Loucy (cell line): ENCODE measurements at regions not wholly inside any gene's neighbourhood (a gene's known extent, or its start where the extent isn't known, plus 50 kb on each side); places are given as distances from the start of the nearest gene placed in this dataset.

Source experiments
- H2AFZ ChIP-seq: fragments of 200-600 bp; sonication (generic); 2 replicates; pipeline ENCODE4 v1.6.0; 2016; ENCODE audit warnings: antibody characterized with exemption, mild to moderate bottlenecking, low read length, moderate library complexity
- H3F3A ChIP-seq: fragments of 200-600 bp; 2 replicates; pipeline ENCODE4 v1.6.0; 2016; ENCODE audit warnings: antibody characterized with exemption, low read depth, mild to moderate bottlenecking
- H3K27me3 ChIP-seq: fragments of 200-600 bp; sonication (generic); 2 replicates; pipeline ENCODE4 v1.6.1; 2014; ENCODE audit warnings: low read length, mild to moderate bottlenecking; ENCODE audit not compliant: insufficient read depth, poor library complexity, severe bottlenecking
- H3K36me3 ChIP-seq: fragments of 200-600 bp; sonication (generic); 2 replicates; pipeline ENCODE4 v1.6.1; 2016; ENCODE audit warnings: low read length; ENCODE audit not compliant: insufficient read depth
- H3K4me1 ChIP-seq: fragments of 200-600 bp; sonication (generic); 2 replicates; pipeline ENCODE4 v1.5.1; 2014; ENCODE audit warnings: low read length, mild to moderate bottlenecking; ENCODE audit not compliant: insufficient read depth, poor library complexity, severe bottlenecking
- H3K4me2 ChIP-seq: fragments of 200-600 bp; sonication (generic); 2 replicates; pipeline ENCODE4 v1.6.0; 2014; ENCODE audit warnings: antibody characterized with exemption, low read length, low read depth, mild to moderate bottlenecking; ENCODE audit not compliant: poor library complexity, severe bottlenecking
- H3K4me3 ChIP-seq: fragments of 200-600 bp; sonication (generic); 2 replicates; pipeline ENCODE4 v1.5.1; 2014; ENCODE audit warnings: low read length, mild to moderate bottlenecking, mixed read lengths; ENCODE audit not compliant: poor library complexity, severe bottlenecking
- H3K79me2 ChIP-seq: fragments of 200-600 bp; sonication (generic); 2 replicates; pipeline ENCODE4 v1.6.1; 2014; ENCODE audit warnings: low read length; ENCODE audit not compliant: insufficient read depth
- H3K9ac ChIP-seq: fragments of 200-600 bp; sonication (generic); 2 replicates; pipeline ENCODE4 v1.6.0; 2014; ENCODE audit warnings: mild to moderate bottlenecking, low read depth, low read length, moderate library complexity; ENCODE audit not compliant: poor library complexity, severe bottlenecking
- H3K9me2 ChIP-seq: fragments of 200-600 bp; sonication (generic); replicated peaks from 2 replicates; pipeline ENCODE4 v1.6.1; 2016; ENCODE audit warnings: low read depth, low read length, mixed read lengths
- H3K9me3 ChIP-seq: fragments of 200-600 bp; sonication (generic); 2 replicates; pipeline ENCODE4 v1.6.1; 2014; ENCODE audit warnings: mild to moderate bottlenecking, antibody characterized with exemption, low read length, low read depth; ENCODE audit not compliant: insufficient read depth
- H4K20me1 ChIP-seq: fragments of 200-600 bp; sonication (generic); 2 replicates; pipeline ENCODE4 v1.6.0; 2014; ENCODE audit warnings: antibody characterized with exemption, low read length, mild to moderate bottlenecking; ENCODE audit not compliant: insufficient read depth, poor library complexity, severe bottlenecking
- CTCF ChIP-seq: fragments of 200-600 bp; sonication (generic); conservative IDR thresholded peaks from 2 replicates; pipeline ENCODE4 v1.5.1; 2014; ENCODE audit warnings: mild to moderate bottlenecking, antibody characterized with exemption, low read length
- EZH2phosphoT487 ChIP-seq: fragments of 200-600 bp; IDR thresholded peaks from 2 replicates; pipeline ENCODE4 v1.6.1; 2018; ENCODE audit warnings: antibody characterized with exemption, mild to moderate bottlenecking, moderate library complexity, borderline replicate concordance

GRCh38 chr4:126180642-126181041 lies 865.9 kb downstream of the FAT4 start:
- Histone ChIP-seq H3F3A (no peaks in the 10 kb centered on the region), H3K9me3 (no peaks in the 10 kb centered on the region), H3K4me2 (no peak overlapping the region), H3K36me3 (no peaks in the 10 kb centered on the region), H3K9me2 (no peaks in the 10 kb centered on the region; the same call in 1 of the 2 replicates), H4K20me1 (no peaks in the 10 kb centered on the region), H3K4me3 (no peak overlapping the region), H3K79me2 (no peaks in the 10 kb centered on the region), H3K27me3 (no peaks in the 10 kb centered on the region), H3K9ac (no peak overlapping the region), H3K4me1 (no peaks in the 10 kb centered on the region), H2AFZ (no peak overlapping the region)
- TF ChIP-seq CTCF (no peak), EZH2phosphoT487 (no peak)

- H3K4me3 ChIP-seq: no peak overlapping the region
- no peak overlapping the region for H3K9ac ChIP-seq
- TF ChIP-seq CTCF (no peak), EZH2phosphoT487 (no peak)
- no peaks in the 10 kb centered on the region for H3K9me3 ChIP-seq
- no peak overlapping the region for H3K4me2 ChIP-seq
- no peaks in the 10 kb centered on the region for H3K79me2 ChIP-seq
- H2AFZ ChIP-seq: no peak overlapping the region
- H4K20me1 ChIP-seq: no peaks in the 10 kb centered on the region
- H3F3A ChIP-seq: no peaks in the 10 kb centered on the region
- no peaks in the 10 kb centered on the region for H3K27me3 ChIP-seq
- no peaks in the 10 kb centered on the region for H3K36me3 ChIP-seq
- H3K9me2 ChIP-seq: no peaks in the 10 kb centered on the region; the same call in 1 of the 2 replicates
- H3K4me1 ChIP-seq: no peaks in the 10 kb centered on the region
Observed at GRCh38 chr4:126182336-126182735, 867.6 kb downstream of the FAT4 start.

GRCh38 chr4:126182786-126183185 lies 868.0 kb downstream of the FAT4 start:
- no peak overlapping the region for H3K4me2 ChIP-seq
- no peak overlapping the region for H3K9ac ChIP-seq
- H2AFZ ChIP-seq: no peak overlapping the region
- H3K79me2 ChIP-seq: no peaks in the 10 kb centered on the region
- H3K9me3 ChIP-seq: no peaks in the 10 kb centered on the region
- no peaks in the 10 kb centered on the region for H3K36me3 ChIP-seq
- H3K4me1 ChIP-seq: no peaks in the 10 kb centered on the region
- no peaks in the 10 kb centered on the region for H4K20me1 ChIP-seq
- H3F3A ChIP-seq: no peaks in the 10 kb centered on the region
- TF ChIP-seq EZH2phosphoT487 (no peak), CTCF (no peak)
- no peaks in the 10 kb centered on the region; the same call in 1 of the 2 replicates for H3K9me2 ChIP-seq
- no peaks in the 10 kb centered on the region for H3K27me3 ChIP-seq
- no peak overlapping the region for H3K4me3 ChIP-seq
